ENCODE measurements at regions not wholly inside any gene's neighbourhood (a gene's known extent, or its start where the extent isn't known, plus 50 kb on each side); places are given as distances from the start of the nearest gene placed in this dataset.

DNA sequence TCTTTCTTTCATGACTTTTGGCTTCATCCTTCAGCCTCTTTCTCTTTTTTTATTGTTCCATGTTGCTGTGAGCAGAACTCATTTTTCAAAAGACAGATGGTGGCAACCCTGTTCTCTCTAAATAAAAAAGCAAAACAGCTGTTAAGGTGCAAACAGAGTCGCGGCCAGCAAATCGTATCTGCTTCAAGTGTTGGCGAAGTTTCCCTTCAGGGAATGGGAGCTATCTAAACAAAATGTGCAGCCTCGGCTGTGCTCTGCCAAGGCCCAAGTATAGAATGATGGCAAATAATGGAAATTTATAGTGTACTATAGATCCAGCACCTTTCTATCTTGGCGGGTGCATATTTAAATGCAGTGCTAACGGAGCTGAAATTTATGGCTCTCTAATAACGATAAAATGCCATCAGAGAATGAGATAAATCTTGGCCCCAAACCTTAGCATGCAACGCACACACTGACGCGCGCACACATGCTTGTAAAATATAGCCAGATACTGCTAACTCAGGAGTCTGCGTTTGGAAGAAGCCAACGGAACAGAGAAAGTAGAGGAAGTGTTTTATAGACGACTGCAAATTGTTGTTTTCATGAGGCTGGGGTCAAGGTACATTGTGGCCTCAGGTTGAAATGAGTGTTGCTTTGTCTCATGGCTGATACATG, 315.5 kb upstream of the RBFOX1 start:
- TF ChIP-seq, protein P1, sequence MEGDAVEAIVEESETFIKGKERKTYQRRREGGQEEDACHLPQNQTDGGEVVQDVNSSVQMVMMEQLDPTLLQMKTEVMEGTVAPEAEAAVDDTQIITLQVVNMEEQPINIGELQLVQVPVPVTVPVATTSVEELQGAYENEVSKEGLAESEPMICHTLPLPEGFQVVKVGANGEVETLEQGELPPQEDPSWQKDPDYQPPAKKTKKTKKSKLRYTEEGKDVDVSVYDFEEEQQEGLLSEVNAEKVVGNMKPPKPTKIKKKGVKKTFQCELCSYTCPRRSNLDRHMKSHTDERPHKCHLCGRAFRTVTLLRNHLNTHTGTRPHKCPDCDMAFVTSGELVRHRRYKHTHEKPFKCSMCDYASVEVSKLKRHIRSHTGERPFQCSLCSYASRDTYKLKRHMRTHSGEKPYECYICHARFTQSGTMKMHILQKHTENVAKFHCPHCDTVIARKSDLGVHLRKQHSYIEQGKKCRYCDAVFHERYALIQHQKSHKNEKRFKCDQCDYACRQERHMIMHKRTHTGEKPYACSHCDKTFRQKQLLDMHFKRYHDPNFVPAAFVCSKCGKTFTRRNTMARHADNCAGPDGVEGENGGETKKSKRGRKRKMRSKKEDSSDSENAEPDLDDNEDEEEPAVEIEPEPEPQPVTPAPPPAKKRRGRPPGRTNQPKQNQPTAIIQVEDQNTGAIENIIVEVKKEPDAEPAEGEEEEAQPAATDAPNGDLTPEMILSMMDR (IDR thresholded peaks at IDR 0.05; ENCODE audit: low read depth, low read length, poor library complexity, severe bottlenecking) = no peak
- no peak for TF ChIP-seq EZH2phosphoT487 (IDR thresholded peaks at IDR 0.05; ENCODE audit: borderline replicate concordance, low read length)
